GM18508 (cell line): ENCODE measurements at regions not wholly inside any gene's neighbourhood (a gene's known extent, or its start where the extent isn't known, plus 50 kb on each side); places are given as distances from the start of the nearest gene placed in this dataset.
"Not testable (repeated sequence)": the region's sequence is repeated elsewhere in the genome, so short reads cannot be mapped to it uniquely, and the experiment has no call there.

ENCODE experiments used
- ATAC-seq: cut with Tn5 transposase; IDR thresholded peaks from one replicate; pipeline ENCODE4 v1.9.1; 2021; ENCODE audit warnings: moderate number of reproducible peaks; ENCODE audit not compliant: insufficient read depth, unreplicated experiment

- no peak for ATAC-seq
These were observed 631.5 kb upstream of the PTBP2 start for GRCh38 chr1:96090134-96090533.

GRCh38 chr1:96095849-96096612 lies 625.6 kb upstream of the PTBP2 start:
- no peak for ATAC-seq

- no peak for ATAC-seq
These were observed 624.8 kb upstream of the PTBP2 start for GRCh38 chr1:96096613-96097321.

- no peak for ATAC-seq
These were observed 617.1 kb upstream of the PTBP2 start for GRCh38 chr1:96104506-96104905.

- no peak for ATAC-seq
These were observed 616.7 kb upstream of the PTBP2 start for GRCh38 chr1:96104906-96105305.

- ATAC-seq: no peak
These were observed 604.9 kb upstream of the PTBP2 start for GRCh38 chr1:96116731-96117130.

- no peak for ATAC-seq
These were observed 591.2 kb upstream of the PTBP2 start for GRCh38 chr1:96130432-96130831.

GRCh38 chr1:96144636-96145035 lies 576.9 kb upstream of the PTBP2 start:
- no peak for ATAC-seq

- ATAC-seq: no peak
These were observed 576.1 kb upstream of the PTBP2 start for GRCh38 chr1:96145492-96145891.

- not testable (repeated sequence) for ATAC-seq
These were observed 568.6 kb upstream of the PTBP2 start for GRCh38 chr1:96152957-96153356.

- ATAC-seq: no peak
These were observed 564.5 kb upstream of the PTBP2 start for GRCh38 chr1:96157101-96157500.

GRCh38 chr1:96159379-96159778 lies 562.2 kb upstream of the PTBP2 start:
- ATAC-seq: no peak

- no peak for ATAC-seq
These were observed 557.5 kb upstream of the PTBP2 start for GRCh38 chr1:96164053-96164452.

GRCh38 chr1:96178053-96178452 lies 543.5 kb upstream of the PTBP2 start:
- no peak for ATAC-seq

GRCh38 chr1:96183485-96183884 lies 538.1 kb upstream of the PTBP2 start:
- no peak for ATAC-seq

GRCh38 chr1:96183928-96184327 lies 537.7 kb upstream of the PTBP2 start:
- no peak for ATAC-seq

- no peak for ATAC-seq
These were observed 536.4 kb upstream of the PTBP2 start for GRCh38 chr1:96185181-96185580.

- no peak for ATAC-seq
These were observed 534.6 kb upstream of the PTBP2 start for GRCh38 chr1:96187020-96187419.

- no peak for ATAC-seq
These were observed 530.4 kb upstream of the PTBP2 start for GRCh38 chr1:96191165-96191564.

GRCh38 chr1:96206451-96206850 lies 515.1 kb upstream of the PTBP2 start:
- no peak for ATAC-seq

- no peak for ATAC-seq
These were observed 513.6 kb upstream of the PTBP2 start for GRCh38 chr1:96207936-96208335.

- ATAC-seq: no peak
These were observed 513.2 kb upstream of the PTBP2 start for GRCh38 chr1:96208428-96208827.
